Upper lobe of left lung (tissue), 6 donors: ENCODE measurements at regions not wholly inside any gene's neighbourhood (a gene's known extent, or its start where the extent isn't known, plus 50 kb on each side); places are given as distances from the start of the nearest gene placed in this dataset.
"Not testable (repeated sequence)": the region's sequence is repeated elsewhere in the genome, so short reads cannot be mapped to it uniquely, and the experiment has no call there.

ENCODE experiments used
- ATAC-seq, 2 donors: fragments of 200-7000 bp; cut with Tn5 transposase; one replicate each; pipeline ENCODE4 v1.9.1; 2022; ENCODE audit warnings: mild to moderate bottlenecking in 2 of 2, moderate library complexity in 2 of 2; ENCODE audit not compliant: low FRiP score in 2 of 2
- DNase-seq, 2 donors: peaks; one replicate each; pipeline ENCODE4 v3.0.0-alpha.2; 2019 to 2020
- H3K27ac ChIP-seq, 4 donors: fragments of 200-600 bp; sonication (generic); one replicate each; pipeline ENCODE4 v1.5.1; 2016 to 2019
- H3K27me3 ChIP-seq, 4 donors: fragments of 200-600 bp; sonication (generic); one replicate each; pipeline ENCODE4 v1.5.1; 2017 to 2019
- H3K36me3 ChIP-seq, 4 donors: fragments of 200-600 bp; sonication (generic); one replicate each; pipeline ENCODE4 v1.5.1; 2016 to 2019
- H3K4me1 ChIP-seq, 4 donors: fragments of 200-600 bp; sonication (generic); one replicate each; pipeline ENCODE4 v1.5.1; 2018 to 2019
- H3K4me3 ChIP-seq, 4 donors: fragments of 200-600 bp; sonication (generic); one replicate each; pipeline ENCODE4 v1.5.1; 2017 to 2019; ENCODE audit warnings: mild to moderate bottlenecking in 2 of 4, moderate library complexity in 1 of 4
- H3K9me3 ChIP-seq, 4 donors: fragments of 200-600 bp; sonication (generic); one replicate each; pipeline ENCODE4 v1.5.1; 2018 to 2019
- EP300 ChIP-seq, 4 donors: sonication (generic); formaldehyde crosslinking; IDR thresholded peaks; one replicate each; pipeline ENCODE4 v1.5.1; 2017; ENCODE audit warnings: antibody characterized with exemption in 4 of 4, control low read depth in 2 of 4
- POLR2A ChIP-seq, 4 donors: fragments of 450-650 bp; IDR thresholded peaks; one replicate each; pipeline ENCODE4 v1.5.1; 2016 to 2017; ENCODE audit warnings: antibody characterized with exemption in 4 of 4, mild to moderate bottlenecking in 2 of 4
- POLR2AphosphoS5 ChIP-seq, 2 donors: sonication (generic); formaldehyde crosslinking; IDR thresholded peaks; one replicate each; pipeline ENCODE4 v1.5.1; 2017; ENCODE audit warnings: antibody characterized with exemption in 2 of 2
- WGBS, 2 donors: methylation state at CpG; one replicate each; pipeline ENCODE4 v1.1.5; 2017 to 2018; 5-methylcytosine and 5-hydroxymethylcytosine counted together
- TF ChIP-seq, protein P1 (sequence below), 6 experiments: fragments of 450-650 bp in 4 of 6; fragments of 200-600 bp in 2 of 6; sonication (generic) in 2 of 6; IDR thresholded peaks; one replicate each; pipeline ENCODE4 v1.5.1; 2016 to 2019; ENCODE audit warnings: antibody characterized with exemption in 6 of 6
- donor health status: DM: no; HTN: no; CAD: no; lungs with moderate emphysema.
- donor health status: DM: no; HTN: yes; CAD: no; lungs with severe emphysema.

- H3K4me3 ChIP-seq = no peak overlapping the region
- no peaks in the 10 kb centered on the region for H3K36me3 ChIP-seq
- no peak for DNase-seq
- ATAC-seq = no peak
- no peak overlapping the region for H3K27ac ChIP-seq
- H3K9me3 ChIP-seq = no peaks in the 10 kb centered on the region
- TF ChIP-seq EP300 (IDR thresholded peaks at IDR 0.05) (no peak), POLR2AphosphoS5 (IDR thresholded peaks at IDR 0.05) (no peak), POLR2A (IDR thresholded peaks at IDR 0.05) (no peak)
- TF ChIP-seq, protein P1, sequence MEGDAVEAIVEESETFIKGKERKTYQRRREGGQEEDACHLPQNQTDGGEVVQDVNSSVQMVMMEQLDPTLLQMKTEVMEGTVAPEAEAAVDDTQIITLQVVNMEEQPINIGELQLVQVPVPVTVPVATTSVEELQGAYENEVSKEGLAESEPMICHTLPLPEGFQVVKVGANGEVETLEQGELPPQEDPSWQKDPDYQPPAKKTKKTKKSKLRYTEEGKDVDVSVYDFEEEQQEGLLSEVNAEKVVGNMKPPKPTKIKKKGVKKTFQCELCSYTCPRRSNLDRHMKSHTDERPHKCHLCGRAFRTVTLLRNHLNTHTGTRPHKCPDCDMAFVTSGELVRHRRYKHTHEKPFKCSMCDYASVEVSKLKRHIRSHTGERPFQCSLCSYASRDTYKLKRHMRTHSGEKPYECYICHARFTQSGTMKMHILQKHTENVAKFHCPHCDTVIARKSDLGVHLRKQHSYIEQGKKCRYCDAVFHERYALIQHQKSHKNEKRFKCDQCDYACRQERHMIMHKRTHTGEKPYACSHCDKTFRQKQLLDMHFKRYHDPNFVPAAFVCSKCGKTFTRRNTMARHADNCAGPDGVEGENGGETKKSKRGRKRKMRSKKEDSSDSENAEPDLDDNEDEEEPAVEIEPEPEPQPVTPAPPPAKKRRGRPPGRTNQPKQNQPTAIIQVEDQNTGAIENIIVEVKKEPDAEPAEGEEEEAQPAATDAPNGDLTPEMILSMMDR (IDR thresholded peaks at IDR 0.05) = no peak
- H3K27me3 ChIP-seq = no peaks in the 10 kb centered on the region
- no peaks in the 10 kb centered on the region for H3K4me1 ChIP-seq
These were observed 580.4 kb downstream of the DTWD2 start for GRCh38 chr5:118407958-118408357.

GRCh38 chr5:118405650-118406061 lies 582.7 kb downstream of the DTWD2 start:
- ATAC-seq (peak in 1 of 2 donors; percentile 19), DNase-seq (no peak)
- Histone ChIP-seq H3K9me3 (no peaks in the 10 kb centered on the region), H3K4me1 (no peaks in the 10 kb centered on the region), H3K27me3 (no peaks in the 10 kb centered on the region), H3K4me3 (no peak overlapping the region), H3K36me3 (no peaks in the 10 kb centered on the region), H3K27ac (no peak overlapping the region)
- no peak for TF ChIP-seq EP300 (IDR thresholded peaks at IDR 0.05)
- TF ChIP-seq POLR2AphosphoS5 (IDR thresholded peaks at IDR 0.05) = no peak
- no peak for TF ChIP-seq POLR2A (IDR thresholded peaks at IDR 0.05)
- TF ChIP-seq, protein P1 (IDR thresholded peaks at IDR 0.05) = no peak
- WGBS, 2 donors = 75% methylated on average over 5 of the region's 5 CpGs; no CpG with 5 or more reads in 1 of the 2 donors

DNA sequence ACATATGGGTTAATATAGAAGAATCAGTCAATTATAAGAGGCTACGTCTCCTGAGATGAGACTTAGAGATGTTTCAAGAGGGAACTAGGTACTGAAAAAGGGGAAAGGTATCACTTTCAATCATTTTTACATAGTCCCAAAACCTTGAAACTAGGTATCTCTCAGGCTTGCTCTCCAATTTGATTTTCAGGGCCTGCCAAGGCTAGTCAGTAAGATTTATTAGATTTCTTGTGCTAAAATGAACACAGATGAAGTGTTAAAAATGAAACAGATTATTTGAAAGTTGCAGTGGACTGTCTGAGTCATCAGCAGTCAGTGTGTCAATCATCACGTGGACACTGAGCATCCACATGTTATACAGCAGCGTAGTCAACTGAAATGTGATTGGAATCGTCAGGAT lies 591.1 kb downstream of the DTWD2 start:
- no peaks in the 10 kb centered on the region for H3K27me3 ChIP-seq
- no peak overlapping the region for H3K27ac ChIP-seq
- WGBS, 2 donors = 80 to 81% methylated on average over 4 of the region's 4 CpGs
- DNase-seq (no peak), ATAC-seq (no peak)
- H3K36me3 ChIP-seq = no peaks in the 10 kb centered on the region
- TF ChIP-seq, protein P1 (IDR thresholded peaks at IDR 0.05) = no peak
- H3K4me1 ChIP-seq = no peaks in the 10 kb centered on the region
- H3K9me3 ChIP-seq = no peaks in the 10 kb centered on the region
- no peak overlapping the region for H3K4me3 ChIP-seq

DNA sequence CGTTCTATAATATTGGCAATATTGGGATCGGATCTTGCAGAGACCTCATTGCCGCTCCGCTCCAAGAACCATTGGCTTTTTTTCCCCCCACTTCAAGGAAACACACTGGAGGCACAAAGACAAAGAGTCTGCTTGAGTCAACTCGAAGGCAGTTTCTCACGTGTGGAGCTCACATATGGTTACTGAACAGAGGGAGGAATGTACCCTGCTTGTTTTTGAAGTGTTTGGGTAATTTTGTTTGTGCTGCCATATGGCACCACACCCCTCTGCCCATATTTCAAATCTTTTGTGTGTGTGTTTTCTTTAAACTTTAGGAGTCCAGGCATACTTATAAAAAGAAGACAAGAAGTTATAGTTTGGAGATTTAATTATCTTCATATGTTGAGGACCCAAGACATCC lies 595.9 kb downstream of the DTWD2 start:
- H3K36me3 ChIP-seq = no peaks in the 10 kb centered on the region
- no peak overlapping the region for H3K27ac ChIP-seq
- H3K9me3 ChIP-seq = no peaks in the 10 kb centered on the region
- WGBS, 2 donors = 83 to 87% methylated on average over 6 of the region's 6 CpGs
- DNase-seq (no peak), ATAC-seq (no peak)
- no peak overlapping the region for H3K4me3 ChIP-seq
- H3K27me3 ChIP-seq = no peaks in the 10 kb centered on the region
- TF ChIP-seq POLR2A (IDR thresholded peaks at IDR 0.05) (no peak), EP300 (IDR thresholded peaks at IDR 0.05) (no peak), POLR2AphosphoS5 (IDR thresholded peaks at IDR 0.05) (no peak)
- TF ChIP-seq, protein P1 (IDR thresholded peaks at IDR 0.05) = no peak
- H3K4me1 ChIP-seq = no peaks in the 10 kb centered on the region

DNA sequence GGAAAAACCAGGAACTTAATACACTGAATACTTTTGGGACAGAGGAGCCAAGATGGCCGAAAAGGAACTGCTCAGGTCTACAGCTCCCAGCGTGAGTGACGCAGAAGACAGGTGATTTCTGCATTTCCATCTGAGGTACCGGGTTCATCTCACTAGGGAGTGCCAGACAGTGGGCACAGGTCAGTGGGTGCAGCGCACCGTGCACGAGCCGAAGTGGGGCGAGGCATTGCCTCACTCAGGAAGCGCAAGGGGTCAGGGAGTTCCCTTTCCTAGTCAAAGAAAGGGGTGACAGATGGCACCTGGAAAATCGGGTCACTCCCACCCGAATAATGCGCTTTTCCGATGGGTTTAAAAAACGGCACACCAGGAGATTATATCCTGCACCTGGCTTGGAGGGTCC lies 605.4 kb downstream of the DTWD2 start:
- not testable (repeated sequence) for H3K9me3 ChIP-seq, H3K27me3 ChIP-seq, ATAC-seq, H3K27ac ChIP-seq, H3K4me1 ChIP-seq, H3K4me3 ChIP-seq, H3K36me3 ChIP-seq
- DNase-seq = peak in 1 of 2 donors; percentile 53
- 95 to 98% methylated on average over 15 of the region's 15 CpGs for WGBS, 2 donors
